HepG2 (cell line): ENCODE measurements at regions not wholly inside any gene's neighbourhood (a gene's known extent, or its start where the extent isn't known, plus 50 kb on each side); places are given as distances from the start of the nearest gene placed in this dataset.

Experiments
- POLR2A ChIP-seq, 2 experiments: IDR thresholded peaks; 2 replicates each; pipeline ENCODE4 v1.6.1; 2011; ENCODE audit warnings: low read depth in 2 of 2, low read length in 2 of 2, mild to moderate bottlenecking in 1 of 2, moderate library complexity in 1 of 2; ENCODE audit not compliant: insufficient read depth in 1 of 2
- POLR2AphosphoS5 ChIP-seq: IDR thresholded peaks from 2 replicates; pipeline ENCODE4 v1.6.1; 2012; ENCODE audit warnings: low read depth, low read length
- RAD21 ChIP-seq: fragments of 450-650 bp; formaldehyde crosslinking; IDR thresholded peaks from 2 replicates; pipeline ENCODE4 v1.5.0; 2020; ENCODE audit warnings: mild to moderate bottlenecking
- ZNF878 ChIP-seq: sonication (generic); formaldehyde crosslinking; IDR thresholded peaks from 2 replicates; pipeline ENCODE4 v1.8.1; 2023; ENCODE audit warnings: mild to moderate bottlenecking, missing genetic modification reagents, moderate library complexity

DNA sequence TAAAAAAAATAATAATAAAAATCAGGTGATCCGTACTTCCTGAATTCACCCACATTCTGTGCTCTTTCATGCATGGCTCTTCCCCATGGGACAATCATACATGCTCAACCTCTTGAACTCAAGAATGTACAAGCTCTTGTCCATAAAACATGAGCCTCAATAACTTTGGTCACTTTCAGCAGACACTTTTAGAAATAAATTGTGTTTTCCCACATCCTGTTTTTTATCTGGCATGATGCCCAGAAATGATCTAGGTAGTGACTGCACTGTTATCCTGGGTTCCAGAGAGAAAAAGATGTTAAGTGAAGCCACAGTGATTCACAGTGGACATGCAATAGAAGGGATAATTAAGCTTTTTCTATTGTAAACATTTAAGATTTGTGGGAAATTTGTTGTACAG lies 537.6 kb upstream of the TMEM132C start:
- TF ChIP-seq RAD21 (CRISPR knock-in tag): no peak
- TF ChIP-seq POLR2AphosphoS5: no peak
- TF ChIP-seq POLR2A (IDR thresholded peaks at IDR 0.05; ENCODE audit: insufficient read depth in 1 of 2, low read depth in 2 of 2, low read length in 2 of 2): no peak
- TF ChIP-seq ZNF878 (CRISPR knock-in tag): no peak
